Memory B cell (primary cell): ENCODE measurements at regions not wholly inside any gene's neighbourhood (a gene's known extent, or its start where the extent isn't known, plus 50 kb on each side); places are given as distances from the start of the nearest gene placed in this dataset.

Experiments
- ATAC-seq: fragments of 150-1000 bp; cut with Tn5 transposase; 2 replicates; pipeline ENCODE4 v1.10.0; 2021; ENCODE audit warnings: low read depth, mild to moderate bottlenecking, moderate library complexity
- DNase-seq, 2 donors: peaks; one replicate each; pipeline ENCODE4 v3.0.0; 2022; ENCODE audit warnings: low spot score in 2 of 2
- H3K27ac Mint-ChIP-seq: one replicate; pipeline ENCODE4 v1.8.0; 2022; ENCODE audit warnings: mild to moderate bottlenecking, moderate library complexity, mixed read lengths
- H3K27me3 Mint-ChIP-seq: one replicate; pipeline ENCODE4 v1.8.0; 2022; ENCODE audit warnings: mixed read lengths
- H3K36me3 Mint-ChIP-seq: one replicate; pipeline ENCODE4 v1.8.0; 2022; ENCODE audit warnings: mild to moderate bottlenecking, mixed read lengths
- H3K4me1 Mint-ChIP-seq: one replicate; pipeline ENCODE4 v1.8.0; 2022; ENCODE audit warnings: mixed read lengths
- H3K4me3 Mint-ChIP-seq: one replicate; pipeline ENCODE4 v1.8.0; 2022; ENCODE audit warnings: mild to moderate bottlenecking, moderate library complexity, mixed read lengths
- H3K9me3 Mint-ChIP-seq: one replicate; pipeline ENCODE4 v1.8.0; 2022; ENCODE audit warnings: mixed read lengths

- Mint-ChIP-seq H3K27ac (no peak overlapping the region), H3K4me1 (no peaks in the 10 kb centered on the region), H3K36me3 (no peaks in the 10 kb centered on the region), H3K9me3 (no peaks in the 10 kb centered on the region), H3K27me3 (no peaks in the 10 kb centered on the region), H3K4me3 (no peak overlapping the region)
- DNase-seq: no peak
- no peak for ATAC-seq
Observed at GRCh38 chr3:24751020-24751419, 256.4 kb upstream of the THRB start.

GRCh38 chr3:24756101-24756888, 261.6 kb upstream of the THRB start:
- Mint-ChIP-seq H3K36me3 (no peaks in the 10 kb centered on the region), H3K4me1 (no peaks in the 10 kb centered on the region), H3K27me3 (no peaks in the 10 kb centered on the region), H3K27ac (no peak overlapping the region), H3K4me3 (no peak overlapping the region), H3K9me3 (no peaks in the 10 kb centered on the region)
- ATAC-seq: no peak
- DNase-seq: no peak

GRCh38 chr3:24763393-24763792, 268.7 kb upstream of the THRB start:
- Mint-ChIP-seq H3K27ac (no peak overlapping the region), H3K4me3 (no peak overlapping the region), H3K4me1 (no peaks in the 10 kb centered on the region), H3K36me3 (no peaks in the 10 kb centered on the region), H3K27me3 (no peaks in the 10 kb centered on the region), H3K9me3 (peaks cover 3% of the 10 kb centered on the region)
- no peak for ATAC-seq
- DNase-seq: no peak

GRCh38 chr3:24764236-24764915, 269.7 kb upstream of the THRB start:
- DNase-seq (no peak), ATAC-seq (no peak)
- Mint-ChIP-seq H3K27ac (no peak overlapping the region), H3K4me1 (no peaks in the 10 kb centered on the region), H3K36me3 (no peaks in the 10 kb centered on the region), H3K4me3 (no peak overlapping the region), H3K27me3 (no peaks in the 10 kb centered on the region), H3K9me3 (peaks cover 3% of the 10 kb centered on the region)

DNA sequence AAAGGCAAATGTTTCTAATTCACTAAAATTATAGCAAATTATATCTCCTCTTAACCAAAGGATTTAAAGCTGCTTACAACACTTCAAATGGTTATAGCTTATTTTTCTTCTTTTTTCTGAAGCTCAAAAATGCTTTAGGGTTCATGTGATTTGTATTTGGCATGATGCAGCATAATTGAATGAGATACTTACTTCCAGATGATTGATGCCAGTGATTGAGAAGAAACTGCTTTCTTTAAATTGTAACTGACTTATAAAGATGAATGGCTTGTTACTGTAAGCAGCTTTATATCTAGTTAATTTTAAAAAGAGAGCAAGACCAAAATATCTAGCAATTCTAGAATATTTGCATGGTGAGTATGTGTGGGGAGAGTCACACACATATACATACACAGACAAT, 270.7 kb upstream of the THRB start:
- Mint-ChIP-seq H3K27me3 (no peaks in the 10 kb centered on the region), H3K36me3 (no peaks in the 10 kb centered on the region), H3K4me1 (no peaks in the 10 kb centered on the region), H3K9me3 (peaks cover 3% of the 10 kb centered on the region), H3K27ac (no peak overlapping the region), H3K4me3 (no peak overlapping the region)
- DNase-seq (no peak), ATAC-seq (no peak)

DNA sequence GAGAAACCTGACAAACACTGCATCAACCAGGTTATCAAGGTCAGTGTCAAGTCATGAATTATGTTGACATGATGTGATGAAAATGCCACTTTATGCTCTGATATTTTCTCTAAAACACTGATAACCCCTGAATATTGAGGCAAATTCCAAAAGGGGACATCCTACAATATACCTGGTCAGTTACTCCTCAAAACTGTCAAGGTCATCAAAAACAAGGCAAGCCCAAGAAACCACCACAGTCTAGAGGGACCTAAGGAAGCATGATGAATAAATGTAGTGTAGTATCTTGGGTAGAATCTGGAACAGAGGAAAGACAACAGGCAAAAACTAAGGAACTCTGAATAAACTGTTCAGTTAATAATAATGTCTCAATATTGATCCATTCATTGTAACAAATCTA, 275.3 kb upstream of the THRB start:
- H3K4me3 Mint-ChIP-seq: no peak overlapping the region
- H3K27me3 Mint-ChIP-seq: no peaks in the 10 kb centered on the region
- no peaks in the 10 kb centered on the region for H3K36me3 Mint-ChIP-seq
- no peak overlapping the region for H3K27ac Mint-ChIP-seq
- no peak for ATAC-seq
- no peaks in the 10 kb centered on the region for H3K4me1 Mint-ChIP-seq
- H3K9me3 Mint-ChIP-seq: peaks cover 2% of the 10 kb centered on the region
- no peak for DNase-seq

- Mint-ChIP-seq H3K4me1 (no peaks in the 10 kb centered on the region), H3K9me3 (peaks cover 4% of the 10 kb centered on the region), H3K4me3 (no peak overlapping the region), H3K27ac (no peak overlapping the region), H3K27me3 (no peaks in the 10 kb centered on the region), H3K36me3 (no peaks in the 10 kb centered on the region)
- DNase-seq: no peak
- no peak for ATAC-seq
Observed at GRCh38 chr3:24773798-24774197, 279.1 kb upstream of the THRB start.

DNA sequence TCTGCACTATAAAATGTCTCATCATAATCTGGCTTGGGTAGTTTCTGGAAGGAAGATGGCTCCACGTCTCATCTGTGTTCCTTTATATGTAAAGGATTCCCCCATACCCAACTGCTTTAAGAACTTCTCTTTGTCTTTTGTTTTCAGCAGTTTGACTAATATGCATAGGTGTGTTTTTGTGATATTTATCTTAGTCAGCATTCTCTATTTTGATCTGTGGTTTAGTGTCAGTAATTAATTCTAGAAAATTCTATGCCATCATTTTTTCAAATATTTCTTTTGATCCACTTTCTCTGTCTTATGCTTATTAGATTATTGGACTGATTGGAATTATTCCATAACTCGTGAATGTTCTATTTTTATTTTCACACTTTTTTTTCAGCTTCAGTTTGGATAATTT, 286.3 kb upstream of the THRB start:
- ATAC-seq (no peak), DNase-seq (no peak)
- Mint-ChIP-seq H3K27me3 (no peaks in the 10 kb centered on the region), H3K4me3 (no peak overlapping the region), H3K9me3 (peaks cover 11% of the 10 kb centered on the region), H3K27ac (no peak overlapping the region), H3K36me3 (no peaks in the 10 kb centered on the region), H3K4me1 (no peaks in the 10 kb centered on the region)

DNA sequence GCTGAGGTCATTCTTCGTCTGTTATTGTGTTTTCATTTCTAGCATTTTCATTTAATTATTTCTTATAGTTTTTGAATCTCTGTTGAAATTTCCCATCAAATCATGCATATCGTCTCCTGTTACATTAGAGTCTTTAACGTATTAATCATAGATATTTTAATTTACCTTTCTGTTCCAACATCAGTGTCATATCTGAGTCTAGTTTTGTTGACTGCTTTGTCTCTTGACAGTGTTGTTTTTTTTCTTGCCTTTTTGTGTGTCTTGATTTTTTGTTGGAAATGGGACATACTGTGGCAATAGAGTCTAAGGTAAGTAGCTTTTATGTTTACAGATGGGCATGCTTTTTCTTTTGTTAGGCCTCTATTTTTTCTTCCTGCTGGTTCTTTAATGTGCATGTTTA, 286.8 kb upstream of the THRB start:
- Mint-ChIP-seq H3K4me1 (no peaks in the 10 kb centered on the region), H3K27ac (no peak overlapping the region), H3K36me3 (no peaks in the 10 kb centered on the region), H3K4me3 (no peak overlapping the region), H3K27me3 (no peaks in the 10 kb centered on the region), H3K9me3 (peaks cover 11% of the 10 kb centered on the region)
- no peak for DNase-seq
- ATAC-seq: no peak

DNA sequence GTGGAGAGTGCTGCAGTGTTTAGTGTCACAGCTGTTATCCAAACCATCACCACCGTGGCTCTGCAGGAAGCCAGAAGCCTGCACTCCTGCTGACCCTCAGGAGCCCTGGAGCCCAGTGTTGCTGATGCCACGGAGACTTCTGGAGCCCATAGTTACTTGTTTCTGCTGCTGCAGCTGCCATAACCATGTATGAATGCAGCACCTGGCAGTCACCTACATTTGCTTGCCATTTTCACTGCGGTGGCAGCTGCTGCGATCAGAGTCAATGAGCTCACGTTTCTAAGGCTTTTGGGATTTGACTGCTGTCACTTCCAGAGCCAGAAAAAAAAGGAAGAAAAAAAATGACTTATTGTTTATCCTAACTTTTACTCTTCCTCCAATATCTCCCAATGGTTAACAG, 299.2 kb upstream of the THRB start:
- Mint-ChIP-seq H3K36me3 (no peaks in the 10 kb centered on the region), H3K4me1 (no peaks in the 10 kb centered on the region), H3K27me3 (no peaks in the 10 kb centered on the region), H3K4me3 (no peak overlapping the region), H3K27ac (no peak overlapping the region), H3K9me3 (no peaks in the 10 kb centered on the region)
- no peak for ATAC-seq
- no peak for DNase-seq

DNA sequence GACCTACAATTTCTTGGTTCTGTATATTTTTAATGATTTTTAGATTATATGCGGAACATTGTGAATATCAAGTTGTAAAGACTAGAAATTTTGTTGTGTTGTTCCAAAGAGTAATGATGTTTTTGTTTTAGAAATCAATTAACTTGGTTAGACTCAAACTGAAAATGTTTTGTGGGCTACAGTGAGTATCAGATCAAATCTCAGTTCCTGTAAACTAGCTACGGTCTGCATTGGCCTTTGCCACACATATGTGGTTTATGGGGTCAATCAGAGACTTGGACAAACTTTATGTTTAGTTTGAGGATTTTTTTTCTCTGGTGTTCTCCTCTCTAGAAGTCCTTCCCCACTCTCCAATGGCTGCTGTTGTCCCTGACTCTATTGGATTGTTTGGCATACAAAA, 308.0 kb upstream of the THRB start:
- ATAC-seq (no peak), DNase-seq (no peak)
- Mint-ChIP-seq H3K36me3 (no peaks in the 10 kb centered on the region), H3K27ac (no peak overlapping the region), H3K4me1 (no peaks in the 10 kb centered on the region), H3K4me3 (no peak overlapping the region), H3K9me3 (peaks cover 2% of the 10 kb centered on the region), H3K27me3 (no peaks in the 10 kb centered on the region)

DNA sequence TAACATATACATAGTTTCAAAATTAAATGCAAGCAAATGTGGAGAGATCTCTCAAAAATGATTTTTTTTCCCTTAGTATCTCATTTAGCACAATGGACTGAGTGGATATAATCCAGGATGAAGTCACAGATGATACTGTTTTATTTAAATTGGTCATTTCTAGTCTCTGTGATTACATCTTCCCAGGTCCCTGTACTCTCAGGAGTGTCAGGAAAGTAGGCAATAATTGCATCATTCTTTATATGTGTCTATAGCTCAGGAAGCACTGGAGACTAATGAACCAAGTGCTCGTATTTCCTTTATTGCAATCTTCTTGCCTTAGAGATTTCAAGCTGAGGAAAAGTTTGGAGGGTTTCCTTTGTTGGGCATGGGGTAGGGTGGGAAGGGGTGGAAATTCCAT, 309.4 kb upstream of the THRB start:
- no peak for DNase-seq
- no peak overlapping the region for H3K27ac Mint-ChIP-seq

DNA sequence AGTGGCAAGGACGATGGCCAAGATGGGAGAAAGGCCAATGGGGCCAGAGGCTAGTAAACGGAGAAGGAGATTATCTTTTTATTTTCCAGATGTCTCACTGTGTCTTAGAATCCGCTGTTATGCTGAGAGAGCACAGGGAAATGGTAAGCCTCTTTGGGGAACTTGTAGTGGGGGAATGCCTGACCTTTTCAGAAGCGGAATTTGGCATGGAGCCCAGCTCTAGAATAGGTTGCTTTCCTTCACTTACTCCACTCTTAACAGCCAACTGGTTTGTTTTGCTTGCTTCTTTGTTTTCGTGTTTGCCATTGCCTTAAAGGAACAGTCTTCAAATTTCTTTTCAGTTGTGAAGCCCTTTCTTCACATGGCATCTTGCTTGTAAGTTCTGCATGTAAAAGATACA, 316.2 kb upstream of the THRB start:
- H3K27me3 Mint-ChIP-seq: no peaks in the 10 kb centered on the region
- DNase-seq (no peak), ATAC-seq (no peak)
- no peak overlapping the region for H3K4me3 Mint-ChIP-seq
- H3K9me3 Mint-ChIP-seq: peaks cover 2% of the 10 kb centered on the region
- no peak overlapping the region for H3K27ac Mint-ChIP-seq
- no peaks in the 10 kb centered on the region for H3K4me1 Mint-ChIP-seq
- no peaks in the 10 kb centered on the region for H3K36me3 Mint-ChIP-seq

More for the DNA sequence above, 309.4 kb upstream of the THRB start:
- Mint-ChIP-seq H3K36me3 (no peaks in the 10 kb centered on the region), H3K9me3 (peaks cover 2% of the 10 kb centered on the region), H3K27me3 (no peaks in the 10 kb centered on the region), H3K4me1 (no peaks in the 10 kb centered on the region), H3K4me3 (no peak overlapping the region)
- no peak for ATAC-seq

- no peak overlapping the region for H3K27ac Mint-ChIP-seq
- no peak overlapping the region for H3K4me3 Mint-ChIP-seq
- no peaks in the 10 kb centered on the region for H3K4me1 Mint-ChIP-seq
- ATAC-seq (no peak), DNase-seq (no peak)
- no peaks in the 10 kb centered on the region for H3K36me3 Mint-ChIP-seq
- no peaks in the 10 kb centered on the region for H3K27me3 Mint-ChIP-seq
- H3K9me3 Mint-ChIP-seq: peaks cover 2% of the 10 kb centered on the region
Observed at GRCh38 chr3:24812116-24812515, 317.5 kb upstream of the THRB start.

DNA sequence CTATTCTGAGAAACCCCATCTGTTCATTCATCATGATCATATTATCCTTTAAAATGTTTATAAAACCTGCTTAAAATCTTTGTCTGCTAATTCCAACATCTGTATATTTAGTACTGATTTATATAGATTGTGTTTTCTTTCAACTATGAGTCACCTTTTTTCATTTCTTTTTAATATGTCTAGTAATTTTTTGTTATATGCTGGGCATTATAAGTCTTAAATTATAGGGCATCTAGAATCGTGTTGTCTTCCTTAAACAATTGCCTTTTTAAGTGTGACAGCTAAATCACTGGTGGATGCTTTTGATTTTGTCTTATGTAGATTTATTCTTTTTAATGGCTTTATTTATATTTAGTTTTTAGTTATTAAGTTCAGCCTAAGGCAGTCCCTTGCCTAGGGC, 323.4 kb upstream of the THRB start:
- no peak for ATAC-seq
- H3K4me3 Mint-ChIP-seq: no peak overlapping the region

More for the DNA sequence above, 323.4 kb upstream of the THRB start:
- no peaks in the 10 kb centered on the region for H3K36me3 Mint-ChIP-seq
- H3K4me1 Mint-ChIP-seq: no peaks in the 10 kb centered on the region
- no peak for DNase-seq
- H3K27ac Mint-ChIP-seq: no peak overlapping the region
- H3K27me3 Mint-ChIP-seq: peaks cover 1% of the 10 kb centered on the region
- H3K9me3 Mint-ChIP-seq: peaks cover 4% of the 10 kb centered on the region
